WERI-Rb-1 (cell line): ENCODE measurements at regions not wholly inside any gene's neighbourhood (a gene's known extent, or its start where the extent isn't known, plus 50 kb on each side); places are given as distances from the start of the nearest gene placed in this dataset.

ENCODE experiments used
- DNase-seq: peaks from one replicate; pipeline ENCODE4 v3.0.0-alpha.2; 2020
- H3K27ac ChIP-seq: fragments of 250-450 bp; sonication (Bioruptor Pico); 2 replicates; pipeline ENCODE4 v1.5.1; 2020; ENCODE audit warnings: mild to moderate bottlenecking, moderate library complexity
- H3K27me3 ChIP-seq: fragments of 250-450 bp; sonication (Bioruptor Pico); 2 replicates; pipeline ENCODE4 v1.5.1; 2021; ENCODE audit warnings: mild to moderate bottlenecking, low read depth, moderate library complexity; ENCODE audit not compliant: insufficient read depth, severe bottlenecking
- H3K36me3 ChIP-seq: fragments of 250-450 bp; sonication (Bioruptor Pico); 2 replicates; pipeline ENCODE4 v1.5.1; 2020; ENCODE audit warnings: mild to moderate bottlenecking, moderate library complexity
- H3K4me3 ChIP-seq: 2 replicates; pipeline ENCODE4 v1.5.1; 2011; ENCODE audit warnings: low read depth, mild to moderate bottlenecking, control low read depth, low read length
- H3K9me3 ChIP-seq: fragments of 250-450 bp; sonication (Bioruptor Pico); 2 replicates; pipeline ENCODE4 v1.5.1; 2021; ENCODE audit warnings: mild to moderate bottlenecking, moderate library complexity; ENCODE audit not compliant: severe bottlenecking
- TF ChIP-seq, protein P1 (sequence below): IDR thresholded peaks from 2 replicates; pipeline ENCODE4 v1.5.1; 2011; ENCODE audit warnings: low read depth, mild to moderate bottlenecking, control low read depth, inconsistent platforms, low read length

DNA sequence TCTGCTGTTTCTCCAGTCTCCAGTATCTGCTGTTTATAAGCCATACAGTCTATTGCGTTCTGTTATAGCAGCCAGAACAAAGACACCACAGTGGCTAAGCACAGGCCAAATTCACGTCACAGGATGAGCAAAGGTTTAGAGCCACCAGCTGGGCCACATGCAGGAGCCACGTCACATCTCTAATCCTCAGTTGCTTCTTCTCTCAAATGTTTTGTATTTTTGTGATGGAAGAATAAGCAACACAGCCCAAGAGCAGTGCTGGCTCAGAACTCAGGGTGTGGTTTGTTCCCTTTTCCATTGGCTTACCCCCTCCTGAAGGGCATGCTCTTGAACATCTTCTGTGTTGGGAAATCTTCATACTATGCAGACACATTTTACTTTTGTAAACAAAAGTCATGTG is 309.4 kb upstream of the CDH5 start:
- Histone ChIP-seq H3K36me3 (no peaks in the 10 kb centered on the region), H3K27me3 (no peaks in the 10 kb centered on the region), H3K27ac (no peak overlapping the region), H3K4me3 (no peak overlapping the region), H3K9me3 (no peaks in the 10 kb centered on the region)
- DNase-seq, result no peak
- TF ChIP-seq, protein P1, sequence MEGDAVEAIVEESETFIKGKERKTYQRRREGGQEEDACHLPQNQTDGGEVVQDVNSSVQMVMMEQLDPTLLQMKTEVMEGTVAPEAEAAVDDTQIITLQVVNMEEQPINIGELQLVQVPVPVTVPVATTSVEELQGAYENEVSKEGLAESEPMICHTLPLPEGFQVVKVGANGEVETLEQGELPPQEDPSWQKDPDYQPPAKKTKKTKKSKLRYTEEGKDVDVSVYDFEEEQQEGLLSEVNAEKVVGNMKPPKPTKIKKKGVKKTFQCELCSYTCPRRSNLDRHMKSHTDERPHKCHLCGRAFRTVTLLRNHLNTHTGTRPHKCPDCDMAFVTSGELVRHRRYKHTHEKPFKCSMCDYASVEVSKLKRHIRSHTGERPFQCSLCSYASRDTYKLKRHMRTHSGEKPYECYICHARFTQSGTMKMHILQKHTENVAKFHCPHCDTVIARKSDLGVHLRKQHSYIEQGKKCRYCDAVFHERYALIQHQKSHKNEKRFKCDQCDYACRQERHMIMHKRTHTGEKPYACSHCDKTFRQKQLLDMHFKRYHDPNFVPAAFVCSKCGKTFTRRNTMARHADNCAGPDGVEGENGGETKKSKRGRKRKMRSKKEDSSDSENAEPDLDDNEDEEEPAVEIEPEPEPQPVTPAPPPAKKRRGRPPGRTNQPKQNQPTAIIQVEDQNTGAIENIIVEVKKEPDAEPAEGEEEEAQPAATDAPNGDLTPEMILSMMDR, result no peak

DNA sequence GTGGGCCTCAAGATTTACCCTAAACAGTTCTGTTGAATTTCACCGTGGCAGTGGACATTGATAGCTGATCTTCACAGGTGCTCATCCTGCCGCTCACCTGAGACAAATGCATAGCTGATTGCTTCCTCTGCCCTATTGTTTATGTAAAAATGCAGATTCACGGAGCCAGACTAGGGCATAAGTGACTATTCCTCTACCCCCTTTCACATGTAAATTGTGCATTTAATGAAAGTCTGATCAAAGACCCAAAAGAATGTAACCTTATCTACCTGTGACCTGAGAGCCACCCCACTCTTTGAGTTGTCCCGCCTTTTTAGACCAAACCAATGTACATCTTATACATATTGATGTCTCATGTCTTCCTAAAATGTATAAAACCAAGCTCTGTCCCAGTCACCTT is 312.4 kb upstream of the CDH5 start:
- no peak for DNase-seq
- H3K27ac ChIP-seq, result no peak overlapping the region
- TF ChIP-seq, protein P1, result no peak
- H3K9me3 ChIP-seq, result no peaks in the 10 kb centered on the region
- no peaks in the 10 kb centered on the region for H3K36me3 ChIP-seq
- no peak overlapping the region for H3K4me3 ChIP-seq
- H3K27me3 ChIP-seq, result no peaks in the 10 kb centered on the region

DNA sequence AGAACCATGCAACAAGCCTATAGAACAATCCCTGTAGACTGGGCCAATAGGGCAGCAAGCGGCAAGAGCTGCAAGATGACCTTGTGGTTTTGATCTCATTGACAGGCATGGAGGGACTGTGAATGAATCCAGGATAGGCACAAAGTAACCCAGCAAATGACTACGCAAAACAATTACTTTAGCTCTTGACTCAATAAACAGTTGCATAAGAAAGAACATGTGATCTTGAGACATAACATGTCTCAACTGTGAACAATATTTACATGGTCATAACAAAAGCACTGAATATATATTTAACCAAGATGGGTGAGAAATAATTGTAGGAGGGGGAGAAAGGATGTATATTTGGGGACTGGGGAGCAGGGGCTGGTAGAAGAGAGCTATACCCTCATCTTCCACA is 313.7 kb upstream of the CDH5 start:
- Histone ChIP-seq H3K36me3 (no peaks in the 10 kb centered on the region), H3K27me3 (no peaks in the 10 kb centered on the region), H3K9me3 (no peaks in the 10 kb centered on the region), H3K4me3 (no peak overlapping the region), H3K27ac (no peak overlapping the region)
- TF ChIP-seq, protein P1, result no peak
- no peak for DNase-seq

DNA sequence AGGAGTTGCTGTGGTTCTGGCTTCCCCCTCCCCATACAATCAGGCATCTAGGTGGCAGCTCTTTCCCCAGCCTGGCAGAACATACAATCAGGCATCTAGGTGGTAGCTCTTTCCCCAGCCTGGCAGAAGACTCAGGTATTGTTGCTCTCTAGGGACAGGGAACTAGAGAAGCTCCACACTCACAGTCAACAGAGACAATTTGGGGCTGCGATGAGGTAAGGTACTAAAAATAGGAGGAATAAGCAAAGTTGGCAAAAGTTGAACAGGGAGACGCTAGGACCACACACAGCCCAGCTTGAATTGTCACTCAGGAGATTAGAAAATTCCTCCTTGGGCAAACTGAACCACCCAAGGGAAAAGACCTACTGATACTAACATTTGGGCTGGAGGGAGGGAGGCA is 315.5 kb upstream of the CDH5 start:
- no peaks in the 10 kb centered on the region for H3K9me3 ChIP-seq
- no peak overlapping the region for H3K27ac ChIP-seq
- no peak for DNase-seq
- TF ChIP-seq, protein P1, result no peak
- H3K36me3 ChIP-seq, result no peaks in the 10 kb centered on the region
- H3K27me3 ChIP-seq, result no peaks in the 10 kb centered on the region
- H3K4me3 ChIP-seq, result no peak overlapping the region

DNA sequence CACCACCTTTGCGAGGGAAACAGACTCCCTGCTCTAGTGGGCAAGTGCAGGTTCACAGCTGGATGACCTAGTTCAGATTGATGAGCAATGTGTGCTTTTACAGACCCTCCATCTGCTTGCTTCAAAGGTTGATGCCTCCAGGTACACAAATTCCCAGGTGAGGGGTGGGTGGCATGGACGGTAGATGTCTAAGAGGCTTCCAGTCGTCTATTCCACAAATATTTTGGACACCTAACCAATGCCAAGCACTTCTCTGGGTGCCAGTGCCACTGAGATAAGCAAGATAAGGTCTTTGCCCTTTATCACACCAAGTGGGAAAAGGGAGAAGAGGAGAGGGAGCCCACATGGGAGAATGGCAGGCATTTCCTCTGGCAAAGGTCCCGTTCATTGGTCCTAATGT is 316.6 kb upstream of the CDH5 start:
- no peak overlapping the region for H3K27ac ChIP-seq
- H3K36me3 ChIP-seq, result no peaks in the 10 kb centered on the region

DNA sequence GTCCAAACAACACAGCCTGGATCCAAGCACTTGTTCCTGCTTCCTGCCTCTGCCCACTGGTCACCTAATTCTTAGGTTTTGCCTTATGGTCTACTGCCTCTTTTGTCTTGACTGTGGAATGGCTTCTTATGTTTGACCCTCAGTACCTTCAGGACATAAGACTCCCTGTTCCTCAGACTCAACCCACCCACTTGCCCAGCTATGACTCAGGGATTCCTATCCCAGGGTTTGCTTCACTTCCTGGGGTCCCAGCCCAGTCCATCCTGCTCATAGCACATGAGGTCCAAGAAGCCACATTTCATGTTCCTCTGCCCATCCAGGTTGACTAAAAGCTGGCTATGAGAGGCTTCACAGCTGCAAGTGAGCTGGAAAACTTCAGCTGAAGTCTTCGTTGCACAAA is 320.9 kb upstream of the CDH5 start:
- Histone ChIP-seq H3K36me3 (no peaks in the 10 kb centered on the region), H3K9me3 (no peaks in the 10 kb centered on the region), H3K4me3 (no peak overlapping the region), H3K27me3 (no peaks in the 10 kb centered on the region), H3K27ac (no peak overlapping the region)
- TF ChIP-seq, protein P1, result no peak
- DNase-seq, result no peak

More for the DNA sequence above, 316.6 kb upstream of the CDH5 start:
- DNase-seq, result no peak
- no peaks in the 10 kb centered on the region for H3K9me3 ChIP-seq
- no peaks in the 10 kb centered on the region for H3K27me3 ChIP-seq
- H3K4me3 ChIP-seq, result no peak overlapping the region
- TF ChIP-seq, protein P1, result no peak
